DMS114 treated with DMSO at 0.1 percent for 48 hours (cell line): ENCODE measurements at regions not wholly inside any gene's neighbourhood (a gene's known extent, or its start where the extent isn't known, plus 50 kb on each side); places are given as distances from the start of the nearest gene placed in this dataset.

Experiments
- DNase-seq: peaks from one replicate; lab custom pipeline; 2025; ENCODE audit not compliant: unreplicated experiment; lab: John Stamatoyannopoulos, UW

GRCh38 chr5:107265193-107265592 lies 405.5 kb downstream of the EFNA5 start:
- DNase-seq, result no peak

GRCh38 chr5:107263387-107264018 lies 407.2 kb downstream of the EFNA5 start:
- DNase-seq, result no peak

GRCh38 chr5:107257885-107258520 lies 412.7 kb downstream of the EFNA5 start:
- DNase-seq, result no peak

- DNase-seq, result no peak
Measured at GRCh38 chr5:107254902-107255234, 415.9 kb downstream of the EFNA5 start.

GRCh38 chr5:107254214-107254901 lies 416.4 kb downstream of the EFNA5 start:
- DNase-seq, result no peak

GRCh38 chr5:107253246-107253645 lies 417.5 kb downstream of the EFNA5 start:
- DNase-seq, result no peak

- no peak for DNase-seq
Measured at GRCh38 chr5:107251151-107251550, 419.6 kb downstream of the EFNA5 start.

- DNase-seq, result peak; percentile 2
Measured at GRCh38 chr5:107248066-107248695, 422.6 kb downstream of the EFNA5 start.

GRCh38 chr5:107247427-107247826 lies 423.3 kb downstream of the EFNA5 start:
- no peak for DNase-seq

- no peak for DNase-seq
Measured at GRCh38 chr5:107243220-107243579, 427.5 kb downstream of the EFNA5 start.

GRCh38 chr5:107242411-107243219 lies 428.1 kb downstream of the EFNA5 start:
- no peak for DNase-seq

GRCh38 chr5:107241841-107242240 lies 428.9 kb downstream of the EFNA5 start:
- no peak for DNase-seq

GRCh38 chr5:107235167-107235566 lies 435.6 kb downstream of the EFNA5 start:
- no peak for DNase-seq

- DNase-seq, result no peak
Measured at GRCh38 chr5:107232788-107233187, 437.9 kb downstream of the EFNA5 start.

GRCh38 chr5:107232293-107232692 lies 438.4 kb downstream of the EFNA5 start:
- no peak for DNase-seq

GRCh38 chr5:107231191-107231590 lies 439.5 kb downstream of the EFNA5 start:
- DNase-seq, result no peak

GRCh38 chr5:107230367-107230766 lies 440.4 kb downstream of the EFNA5 start:
- no peak for DNase-seq

- DNase-seq, result no peak
Measured at GRCh38 chr5:107228226-107228625, 442.5 kb downstream of the EFNA5 start.

GRCh38 chr5:107224272-107224671 lies 446.5 kb downstream of the EFNA5 start:
- DNase-seq, result no peak

GRCh38 chr5:107223066-107223465 lies 447.7 kb downstream of the EFNA5 start:
- DNase-seq, result no peak

- DNase-seq, result no peak
Measured at GRCh38 chr5:107219993-107220392, 450.7 kb downstream of the EFNA5 start.
